IMR-90 (cell line): ENCODE measurements at regions not wholly inside any gene's neighbourhood (a gene's known extent, or its start where the extent isn't known, plus 50 kb on each side); places are given as distances from the start of the nearest gene placed in this dataset.

Experiments used
- ATAC-seq: fragments of 200-7000 bp; cut with Tn5 transposase; 2 replicates; pipeline ENCODE4 v1.9.1; 2020; ENCODE audit warnings: low read depth, mild to moderate bottlenecking, moderate library complexity
- BruUV-seq: library from RNA; stranded (reverse); fragments of 400-500 nt; replicated peaks from 2 replicates; lab custom pipeline; 2021; lab: Mats Ljungman, UMichigan
- CTCF ChIA-PET: fragments of 300-600 bp; formaldehyde crosslinking; extraction: SDS; loops from one replicate; lab custom pipeline; 2021; ENCODE audit warnings: antibody characterized with exemption; lab: Yijun Ruan, JAX
- POLR2A ChIA-PET: fragments of 300-600 bp; sonication (Branson Sonifier 250); formaldehyde crosslinking; loops from one replicate; lab custom pipeline; 2022; ENCODE audit warnings: antibody characterized with exemption; ENCODE audit not compliant: unreplicated experiment; lab: Charles Lee
- DNase-seq: peaks from one replicate; pipeline ENCODE4 v3.0.0; 2013
- H2AFZ ChIP-seq: replicated peaks from 2 replicates; pipeline ENCODE3; 2013; ENCODE audit warnings: low read length, mild to moderate bottlenecking; ENCODE audit not compliant: poor library complexity
- H2AK5ac ChIP-seq: 2 replicates; pipeline ENCODE4 v1.6.1; 2013; ENCODE audit warnings: low read depth, low read length, inconsistent platforms
- H2AK9ac ChIP-seq: replicated peaks from 2 replicates; pipeline ENCODE3; 2013; ENCODE audit warnings: mild to moderate bottlenecking, low read depth, low read length, moderate library complexity; ENCODE audit not compliant: poor library complexity
- H2BK120ac ChIP-seq: 2 replicates; pipeline ENCODE4 v1.6.1; 2013; ENCODE audit warnings: low read depth, low read length, inconsistent platforms
- H2BK15ac ChIP-seq: 3 replicates; pipeline ENCODE4 v1.6.1; 2013; ENCODE audit warnings: low read depth, low read length, inconsistent platforms
- H2BK20ac ChIP-seq: 2 replicates; pipeline ENCODE4 v1.6.1; 2013; ENCODE audit warnings: low read depth, mild to moderate bottlenecking, inconsistent platforms, low read length, moderate library complexity
- H2BK5ac ChIP-seq: 2 replicates; pipeline ENCODE4 v1.6.1; 2013; ENCODE audit warnings: mild to moderate bottlenecking, low read depth, low read length, inconsistent platforms; ENCODE audit not compliant: poor library complexity, severe bottlenecking
- H3K14ac ChIP-seq: replicated peaks from 2 replicates; pipeline ENCODE4 v1.6.1; 2013; ENCODE audit warnings: low read depth, low read length, inconsistent platforms
- H3K18ac ChIP-seq: 2 replicates; pipeline ENCODE4 v1.6.1; 2013; ENCODE audit warnings: low read depth, low read length, control low read depth
- H3K23ac ChIP-seq: 2 replicates; pipeline ENCODE4 v1.6.1; 2013; ENCODE audit warnings: low read depth, low read length, inconsistent platforms
- H3K27ac ChIP-seq: 2 replicates; pipeline ENCODE4 v1.5.1; 2013; ENCODE audit warnings: mild to moderate bottlenecking, control low read depth, low read length; ENCODE audit not compliant: insufficient read depth
- H3K27me3 ChIP-seq: 2 replicates; pipeline ENCODE4 v1.6.1; 2013; ENCODE audit warnings: low read length; ENCODE audit not compliant: control insufficient read depth, insufficient read depth
- H3K36me3 ChIP-seq: 2 replicates; pipeline ENCODE4 v1.6.1; 2013; ENCODE audit warnings: low read length, mixed read lengths; ENCODE audit not compliant: control insufficient read depth, insufficient read depth
- H3K4ac ChIP-seq: 2 replicates; pipeline ENCODE4 v1.6.1; 2013; ENCODE audit warnings: low read depth, low read length, inconsistent platforms
- H3K4me1 ChIP-seq: 2 replicates; pipeline ENCODE4 v1.6.1; 2013; ENCODE audit warnings: low read length, mixed read lengths; ENCODE audit not compliant: control insufficient read depth, insufficient read depth
- H3K4me2 ChIP-seq: 2 replicates; pipeline ENCODE4 v1.6.1; 2013; ENCODE audit warnings: low read depth, mild to moderate bottlenecking, control low read depth, low read length, moderate library complexity
- H3K4me3 ChIP-seq: 2 replicates; pipeline ENCODE4 v1.5.1; 2013; ENCODE audit warnings: low read depth, mild to moderate bottlenecking, control low read depth, low read length, moderate library complexity; ENCODE audit not compliant: insufficient read depth
- H3K56ac ChIP-seq: 2 replicates; pipeline ENCODE4 v1.6.1; 2013; ENCODE audit warnings: low read length, inconsistent platforms; ENCODE audit not compliant: insufficient read depth; ENCODE audit errors: extremely low read depth
- H3K79me1 ChIP-seq, 2 experiments: 2 replicates each; pipeline ENCODE4 v1.6.1; 2013; ENCODE audit warnings: low read length in 2 of 2, inconsistent platforms in 1 of 2, low read depth in 1 of 2
- H3K9ac ChIP-seq: 2 replicates; pipeline ENCODE4 v1.6.1; 2013; ENCODE audit warnings: low read depth, low read length, control low read depth
- H3K9me1 ChIP-seq: 2 replicates; pipeline ENCODE4 v1.6.1; 2013; ENCODE audit warnings: low read length, inconsistent platforms; ENCODE audit not compliant: insufficient read depth
- H3K9me3 ChIP-seq: 2 replicates; pipeline ENCODE4 v1.6.1; 2013; ENCODE audit warnings: low read length; ENCODE audit not compliant: control insufficient read depth, insufficient read depth
- H4K20me1 ChIP-seq: 2 replicates; pipeline ENCODE4 v1.6.1; 2013; ENCODE audit warnings: low read length, inconsistent platforms; ENCODE audit not compliant: insufficient read depth
- H4K5ac ChIP-seq: 2 replicates; pipeline ENCODE4 v1.6.1; 2013; ENCODE audit warnings: mild to moderate bottlenecking, low read depth, low read length, control low read depth
- H4K8ac ChIP-seq, 2 experiments: 2 replicates each; pipeline ENCODE4 v1.6.1; 2013; ENCODE audit warnings: low read depth in 2 of 2, low read length in 2 of 2, control low read depth in 1 of 2, inconsistent platforms in 1 of 2
- H4K91ac ChIP-seq: 2 replicates; pipeline ENCODE4 v1.6.1; 2013; ENCODE audit warnings: low read depth, low read length, inconsistent platforms; ENCODE audit not compliant: insufficient read depth
- NFE2L2 ChIP-seq: fragments of 150-350 bp; IDR thresholded peaks from 2 replicates; pipeline ENCODE4 v1.6.1; 2016; ENCODE audit warnings: low read depth, mild to moderate bottlenecking, low read length
- RFX5 ChIP-seq: IDR thresholded peaks from 2 replicates; pipeline ENCODE4 v1.8.0; 2012; ENCODE audit warnings: low read depth, mild to moderate bottlenecking, low read length, moderate library complexity
- WGBS, 2 experiments: methylation state at CpG; one replicate each; pipeline versions ENCODE4 v1.1.5 to v1.1.7; 2013; ENCODE audit warnings: missing lambda C conversion rate in 2 of 2; ENCODE audit not compliant: insufficient read length in 1 of 2; ENCODE audit errors: extremely low coverage in 2 of 2; 5-methylcytosine and 5-hydroxymethylcytosine counted together
- dilution Hi-C: fragments of 300-500 bp; cut with HindIII; formaldehyde crosslinking; loops from one replicate; pipeline ENCODE4 v1.14.3; 2018; ENCODE audit warnings: low sequenced_read_pairs; ENCODE audit not compliant: unreplicated experiment
- in situ Hi-C: fragments of 300-500 bp; cut with MboI; formaldehyde crosslinking; loops from 3 replicates; pipeline ENCODE4 v1.14.3; 2019; ENCODE audit warnings: low sequenced_read_pairs, inconsistent platforms, mixed read lengths
- intact Hi-C: fragments of 100-400 bp; cut with micrococcal nuclease; formaldehyde crosslinking; loops from 2 replicates; pipeline ENCODE4 v1.10.0; 2022

DNA sequence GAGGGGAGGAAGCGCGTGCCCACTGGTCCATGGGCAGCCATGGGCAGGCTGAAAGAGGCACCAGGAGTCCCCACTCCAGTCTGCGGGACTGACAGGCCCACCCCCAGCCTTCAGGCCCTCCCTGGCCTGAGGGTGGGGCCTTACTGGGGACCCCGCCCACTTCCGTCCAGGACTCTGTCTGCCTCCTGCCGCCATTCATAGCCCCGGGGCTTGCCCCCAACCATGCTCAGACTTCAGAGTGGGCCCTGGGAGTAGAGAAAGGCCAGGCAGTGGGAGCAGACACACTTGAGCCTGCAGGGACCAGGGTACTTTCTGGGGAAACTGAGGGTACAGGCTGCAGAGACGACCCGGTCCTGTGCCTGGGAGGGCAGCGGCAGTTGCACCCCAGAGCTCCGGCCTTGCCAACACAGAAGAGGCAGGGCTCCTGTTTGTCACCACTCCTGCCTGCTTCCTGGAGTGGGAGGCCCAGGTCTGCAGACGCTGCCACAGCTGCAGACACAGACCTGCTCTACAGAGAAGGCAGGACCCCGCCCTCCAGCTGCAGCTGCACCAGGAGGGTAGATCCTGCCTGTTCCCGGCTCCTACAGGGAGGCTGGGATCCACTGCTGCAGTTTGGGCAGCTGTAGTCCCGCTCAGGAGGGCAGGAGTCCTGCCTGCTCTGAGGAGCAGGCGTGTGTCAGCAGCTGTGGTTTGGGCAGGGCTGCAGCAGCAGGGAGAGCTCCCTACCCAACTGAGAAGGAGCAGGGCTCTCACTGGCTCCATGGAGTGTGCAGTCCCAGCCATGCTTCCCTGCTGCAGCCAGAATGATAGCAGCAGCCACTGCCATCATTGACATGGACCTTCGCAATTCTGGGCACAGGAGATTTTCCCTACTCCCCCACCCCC lies 387.9 kb upstream of the ANO3 start:
- Histone ChIP-seq H3K36me3 (no peaks in the 10 kb centered on the region), H4K91ac (no peak overlapping the region), H3K9me3 (no peaks in the 10 kb centered on the region), H3K4me3 (no peak overlapping the region), H3K23ac (no peak overlapping the region), H2AK5ac (no peak overlapping the region), H4K8ac (no peak overlapping the region), H3K9me1 (no peaks in the 10 kb centered on the region), H3K27me3 (no peaks in the 10 kb centered on the region), H3K79me1 (no peaks in the 10 kb centered on the region), H3K9ac (no peak overlapping the region), H3K4ac (no peak overlapping the region), H4K20me1 (no peaks in the 10 kb centered on the region), H2BK20ac (no peak overlapping the region), H3K18ac (no peak overlapping the region), H2BK120ac (no peak overlapping the region), H3K4me2 (no peak overlapping the region), H2AFZ (no peak overlapping the region), H3K14ac (no peak overlapping the region), H2BK15ac (no peak overlapping the region), H4K5ac (no peak overlapping the region), H2AK9ac (no peak overlapping the region), H3K56ac (no peak overlapping the region), H2BK5ac (no peak overlapping the region), H3K27ac (no peak overlapping the region), H3K4me1 (no peaks in the 10 kb centered on the region)
- 70% methylated on average over 4 of the region's 17 CpGs; no CpG with 5 or more reads in 1 of the 2 experiments for WGBS, 2 experiments
- no peak for TF ChIP-seq NFE2L2
- TF ChIP-seq RFX5: no peak
- POLR2A ChIA-PET: no interaction called here
- CTCF ChIA-PET: no interaction called here
- dilution Hi-C loops: no loop called here
- no peak for DNase-seq
- ATAC-seq: no peak
- intact Hi-C loops: no loop called here
- in situ Hi-C loops: no loop called here
- BruUV-seq: no TSS peak
